Endothelial cell of umbilical vein (primary cell): ENCODE measurements at regions not wholly inside any gene's neighbourhood (a gene's known extent, or its start where the extent isn't known, plus 50 kb on each side); places are given as distances from the start of the nearest gene placed in this dataset.

Source experiments
- BruUV-seq: library from RNA; stranded (reverse); fragments of 400-500 nt; replicated peaks from 2 replicates; lab custom pipeline; 2021; lab: Mats Ljungman, UMichigan
- CTCF ChIA-PET: fragments of 300-600, 350-600 bp; sonication (Branson Sonifier 250); formaldehyde crosslinking; loops from one replicate; lab custom pipeline; 2021; ENCODE audit warnings: antibody characterized with exemption, inconsistent platforms; lab: Charles Lee
- POLR2A ChIA-PET: fragments of 300-600, 350-600 bp; sonication (Branson Sonifier 250); formaldehyde crosslinking; loops from one replicate; lab custom pipeline; 2021; ENCODE audit warnings: antibody characterized with exemption, inconsistent platforms; lab: Charles Lee
- DNase-seq: peaks from one replicate; pipeline ENCODE4 v3.0.0-alpha.2; 2011; ENCODE audit warnings: low read depth, low spot score
- FAIRE-seq: peaks from 2 replicates; lab custom pipeline; 2011; peaks lifted over from hg19 to GRCh38; lab: Jason Lieb, UNC
- H2AFZ ChIP-seq: 2 replicates; pipeline ENCODE4 v1.6.0; 2012; ENCODE audit warnings: low read depth, low read length, control low read depth, inconsistent platforms
- H3K27ac ChIP-seq: 2 replicates; pipeline ENCODE4 v1.5.1; 2011; ENCODE audit warnings: low read depth, mild to moderate bottlenecking, control low read depth, low read length, moderate library complexity; ENCODE audit not compliant: insufficient read depth
- H3K27me3 ChIP-seq, 2 experiments: 2 replicates each; pipeline versions ENCODE4 v1.6.0 to v1.6.1; 2011; ENCODE audit warnings: low read length in 2 of 2, mixed read lengths in 1 of 2; ENCODE audit not compliant: control insufficient read depth in 2 of 2, insufficient read depth in 2 of 2
- H3K36me3 ChIP-seq, 2 experiments: 2 replicates in 1 of 2; 3 replicates in 1 of 2; pipeline ENCODE4 v1.5.1; 2011; ENCODE audit warnings: low read length in 2 of 2, mild to moderate bottlenecking in 1 of 2, moderate library complexity in 1 of 2; ENCODE audit not compliant: control insufficient read depth in 2 of 2, insufficient read depth in 2 of 2; ENCODE audit errors: extremely low read depth in 1 of 2
- H3K4me1 ChIP-seq: 3 replicates; pipeline ENCODE4 v1.5.1; 2011; ENCODE audit warnings: mild to moderate bottlenecking, low read length; ENCODE audit not compliant: control insufficient read depth, insufficient read depth; ENCODE audit errors: extremely low read depth
- H3K4me2 ChIP-seq: 2 replicates; pipeline ENCODE4 v1.6.1; 2011; ENCODE audit warnings: low read length, control low read depth, mixed read lengths; ENCODE audit not compliant: insufficient read depth
- H3K4me3 ChIP-seq, 3 experiments: fragments of 200-600 bp in 1 of 3; sonication (generic), shearing (Covaris generic) in 1 of 3; replicated peaks in 1 of 3; 2 replicates each; pipeline ENCODE4 v1.5.1; 2011 to 2016; ENCODE audit warnings: control low read depth in 3 of 3, low read length in 3 of 3, mild to moderate bottlenecking in 2 of 3, inconsistent platforms in 1 of 3, low read depth in 1 of 3, moderate library complexity in 1 of 3; ENCODE audit not compliant: insufficient read depth in 1 of 3
- H3K79me2 ChIP-seq: 2 replicates; pipeline ENCODE4 v1.6.0; 2012; ENCODE audit warnings: low read length, inconsistent platforms; ENCODE audit not compliant: control insufficient read depth, insufficient read depth
- H3K9ac ChIP-seq: replicated peaks from 2 replicates; pipeline ENCODE3; 2011; ENCODE audit warnings: low read length, control low read depth; ENCODE audit not compliant: insufficient read depth; ENCODE audit errors: extremely low read depth
- H3K9me1 ChIP-seq: replicated peaks from 3 replicates; pipeline ENCODE4 v1.6.0; 2011; ENCODE audit warnings: mild to moderate bottlenecking, low read length; ENCODE audit not compliant: control insufficient read depth, insufficient read depth; ENCODE audit errors: extremely low read depth
- H3K9me3 ChIP-seq: replicated peaks from 2 replicates; pipeline ENCODE4 v1.5.1; 2012; ENCODE audit warnings: low read length, inconsistent platforms; ENCODE audit not compliant: control insufficient read depth, insufficient read depth
- H4K20me1 ChIP-seq: replicated peaks from 2 replicates; pipeline ENCODE3; 2011; ENCODE audit warnings: mild to moderate bottlenecking, low read length; ENCODE audit not compliant: control insufficient read depth, insufficient read depth; ENCODE audit errors: extremely low read depth
- CTCF ChIP-seq, 2 donors: IDR thresholded peaks; 1 replicate in 1 of 2; 2 replicates in 1 of 2; pipeline ENCODE4 v1.5.1; 2011; ENCODE audit warnings: low read length in 2 of 2, mild to moderate bottlenecking in 2 of 2, moderate library complexity in 2 of 2, control low read depth in 1 of 2, inconsistent platforms in 1 of 2, low read depth in 1 of 2; ENCODE audit not compliant: insufficient read depth in 1 of 2; ENCODE audit errors: extremely low read depth in 1 of 2
- EZH2 ChIP-seq: IDR thresholded peaks from 2 replicates; pipeline ENCODE4 v1.6.1; 2012; ENCODE audit warnings: borderline replicate concordance, low read depth, mild to moderate bottlenecking, moderate library complexity, low read length, inconsistent platforms; ENCODE audit not compliant: severe bottlenecking
- FOS ChIP-seq: IDR thresholded peaks from 2 replicates; pipeline ENCODE4 v1.6.1; 2011; ENCODE audit warnings: mild to moderate bottlenecking, low read length, moderate library complexity, borderline replicate concordance; ENCODE audit not compliant: insufficient read depth
- GATA2 ChIP-seq: IDR thresholded peaks from 2 replicates; pipeline ENCODE4 v1.7.0; 2011; ENCODE audit warnings: low read depth, mild to moderate bottlenecking, moderate library complexity, mixed read lengths, low read length; ENCODE audit not compliant: insufficient read length, insufficient read depth
- JUN ChIP-seq: IDR thresholded peaks from 2 replicates; pipeline ENCODE4 v1.6.1; 2011; ENCODE audit warnings: borderline replicate concordance, low read depth; ENCODE audit not compliant: insufficient read length, insufficient read depth
- MAX ChIP-seq: IDR thresholded peaks from 2 replicates; pipeline ENCODE4 v1.6.1; 2011; ENCODE audit not compliant: insufficient read depth, insufficient read length
- POLR2A ChIP-seq: IDR thresholded peaks from 2 replicates; pipeline ENCODE4 v1.6.1; 2012; ENCODE audit warnings: low read depth, mild to moderate bottlenecking, control low read depth, low read length
- POLR2AphosphoS5 ChIP-seq: IDR thresholded peaks from 2 replicates; pipeline ENCODE4 v1.6.1; 2012; ENCODE audit warnings: low read depth, mild to moderate bottlenecking, control low read depth, low read length, moderate library complexity; ENCODE audit not compliant: insufficient read depth
- dilution Hi-C: fragments of 300-500 bp; cut with MboI; formaldehyde crosslinking; loops from one replicate; pipeline ENCODE4 v1.15.0; 2019; ENCODE audit warnings: low sequenced_read_pairs; ENCODE audit not compliant: extremely low pct_ligation_motif_present
- intact Hi-C: fragments of 100-400 bp; cut with micrococcal nuclease; formaldehyde crosslinking; loops from one replicate; pipeline ENCODE4 v1.10.0; 2022

- CTCF ChIA-PET = interaction anchor here (1.3 kb wide), 1 partner anchor 9 kb away, joined by 4 read pairs; no protein-coding TSS in a partner anchor
- DNase-seq (no peak), FAIRE-seq (no peak)
- no TSS peak for BruUV-seq
- Histone ChIP-seq H3K4me2 (no peak overlapping the region), H3K27ac (no peak overlapping the region), H3K4me3 (no peak overlapping the region), H3K36me3 (no peaks in the 10 kb centered on the region), H3K9ac (no peak overlapping the region), H3K79me2 (no peaks in the 10 kb centered on the region), H3K9me1 (no peaks in the 10 kb centered on the region), H2AFZ (no peak overlapping the region), H3K27me3 (peaks cover 0 to 2% of the 10 kb centered on the region in 2 experiments), H3K4me1 (no peaks in the 10 kb centered on the region), H4K20me1 (no peaks in the 10 kb centered on the region), H3K9me3 (no peaks in the 10 kb centered on the region)
- POLR2A ChIA-PET = no interaction called here
- intact Hi-C loops = no loop called here
- TF ChIP-seq CTCF (IDR thresholded peaks at IDR 0.05; ENCODE audit: extremely low read depth in 1 of 2, insufficient read depth in 1 of 2, low read depth in 1 of 2, low read length in 2 of 2) (no peak), POLR2AphosphoS5 (no peak), JUN (no peak), GATA2 (no peak), MAX (no peak), FOS (no peak), EZH2 (no peak), POLR2A (no peak)
- dilution Hi-C loops = no loop called here
Measured at GRCh38 chr4:38469410-38469809, 194.6 kb upstream of the KLF3 start.
